HEK293T (cell line): ENCODE measurements at regions not wholly inside any gene's neighbourhood (a gene's known extent, or its start where the extent isn't known, plus 50 kb on each side); places are given as distances from the start of the nearest gene placed in this dataset.

ENCODE experiments used
- FOXK2 ChIP-seq: fragments of 450-650 bp; IDR thresholded peaks from 2 replicates; pipeline ENCODE4 v1.6.1; 2016; ENCODE audit warnings: mild to moderate bottlenecking
- FOXM1 ChIP-seq: fragments of 450-650 bp; IDR thresholded peaks from 2 replicates; pipeline ENCODE4 v1.6.1; 2017; ENCODE audit warnings: mild to moderate bottlenecking, borderline replicate concordance
- L3MBTL2 ChIP-seq: fragments of 450-650 bp; conservative IDR thresholded peaks from 2 replicates; pipeline ENCODE4 v1.6.1; 2016; ENCODE audit warnings: mild to moderate bottlenecking
- LEF1 ChIP-seq: fragments of 450-650 bp; IDR thresholded peaks from 2 replicates; pipeline ENCODE4 v1.6.1; 2017; ENCODE audit warnings: mild to moderate bottlenecking, borderline replicate concordance
- NFRKB ChIP-seq: fragments of 450-650 bp; IDR thresholded peaks from 2 replicates; pipeline ENCODE4 v1.6.1; 2016; ENCODE audit warnings: mild to moderate bottlenecking, moderate library complexity
- PKNOX1 ChIP-seq: fragments of 450-650 bp; IDR thresholded peaks from 2 replicates; pipeline ENCODE4 v1.6.1; 2016
- SP1 ChIP-seq: fragments of 450-650 bp; IDR thresholded peaks from 2 replicates; pipeline ENCODE4 v1.6.1; 2017
- SUZ12 ChIP-seq: fragments of 450-650 bp; IDR thresholded peaks from 2 replicates; pipeline ENCODE4 v1.6.1; 2016; ENCODE audit warnings: mild to moderate bottlenecking
- TARDBP ChIP-seq: fragments of 450-650 bp; IDR thresholded peaks from 2 replicates; pipeline ENCODE4 v1.6.1; 2016
- ZNF384 ChIP-seq: fragments of 450-650 bp; IDR thresholded peaks from 2 replicates; pipeline ENCODE4 v1.6.1; 2016

GRCh38 chr5:174430940-174431339, 293.4 kb upstream of the MSX2 start:
- TF ChIP-seq FOXM1 (no peak), NFRKB (no peak), SUZ12 (no peak), SP1 (no peak), LEF1 (no peak), L3MBTL2 (no peak), TARDBP (no peak), ZNF384 (no peak), PKNOX1 (no peak), FOXK2 (no peak)
